ENCODE measurements at regions not wholly inside any gene's neighbourhood (a gene's known extent, or its start where the extent isn't known, plus 50 kb on each side); places are given as distances from the start of the nearest gene placed in this dataset.
"Not testable (repeated sequence)": the region's sequence is repeated elsewhere in the genome, so short reads cannot be mapped to it uniquely, and the experiment has no call there.

DNA sequence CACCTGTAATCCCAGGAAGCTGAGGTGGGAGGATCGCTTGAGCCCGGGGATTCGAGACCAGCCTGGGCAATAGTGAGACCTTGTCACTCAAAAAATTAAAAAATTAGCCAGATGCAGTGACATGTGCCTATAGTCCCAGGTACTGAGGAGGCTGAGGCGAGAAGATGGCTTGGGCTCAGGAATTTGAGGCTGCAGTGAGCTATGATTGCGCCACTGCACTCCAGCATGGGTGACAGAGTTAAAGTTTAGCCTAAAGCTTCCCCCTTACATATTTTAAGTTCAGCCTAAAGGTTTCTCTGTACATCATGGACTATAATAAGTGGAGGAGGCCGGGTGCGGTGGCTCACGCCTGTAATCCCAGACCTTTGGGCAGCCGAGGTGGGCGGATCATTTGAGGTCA lies 70.1 kb downstream of the SPRING1 start:
- FAIRE-seq = no peak
- Histone ChIP-seq H3K4me2 (no peak overlapping the region), H3K4me3 (no peak overlapping the region), H3K9me3 (no peaks in the 10 kb centered on the region), H3K4me1 (peaks cover 9% of the 10 kb centered on the region), H3K27ac (no peak overlapping the region)
- ChIA-PET POLR2A (no interaction called here), CTCF (interaction anchor here (0.8 kb wide), 1 partner anchor 671 kb away, joined by 3 read pairs; no protein-coding TSS in a partner anchor)
- ATAC-seq = no peak
- TF ChIP-seq CBX2 (IDR thresholded peaks at IDR 0.05; ENCODE audit: borderline replicate concordance, low read depth) (no peak), CEBPB (IDR thresholded peaks at IDR 0.05) (peak in 1 of 2 experiments; percentile 38; a peak in 1 of 4 replicates), NPAS2 (CRISPR knock-in tag; IDR thresholded peaks at IDR 0.05; ENCODE audit: borderline replicate concordance) (no peak), RAD21 (conservative IDR thresholded peaks at IDR 0.05 in 1 of 2, IDR thresholded peaks at IDR 0.05 in 1 of 2) (no peak), ESRRA (IDR thresholded peaks at IDR 0.05; ENCODE audit: borderline replicate concordance, low read length) (no peak), BHLHE40 (IDR thresholded peaks at IDR 0.05; ENCODE audit: low read depth, low read length) (no peak), NR3C1 (IDR thresholded peaks at IDR 0.05) (no peak), FOSB (CRISPR knock-in tag; IDR thresholded peaks at IDR 0.05) (no peak), TFCP2L1 (CRISPR knock-in tag; IDR thresholded peaks at IDR 0.05) (no peak)
- DNase-seq (ENCODE audit: low read depth in 1 of 2, low spot score in 1 of 2) = no peak
- 83% methylated on average over 10 of the region's 10 CpGs for WGBS (ENCODE audit: missing lambda C conversion rate)

DNA sequence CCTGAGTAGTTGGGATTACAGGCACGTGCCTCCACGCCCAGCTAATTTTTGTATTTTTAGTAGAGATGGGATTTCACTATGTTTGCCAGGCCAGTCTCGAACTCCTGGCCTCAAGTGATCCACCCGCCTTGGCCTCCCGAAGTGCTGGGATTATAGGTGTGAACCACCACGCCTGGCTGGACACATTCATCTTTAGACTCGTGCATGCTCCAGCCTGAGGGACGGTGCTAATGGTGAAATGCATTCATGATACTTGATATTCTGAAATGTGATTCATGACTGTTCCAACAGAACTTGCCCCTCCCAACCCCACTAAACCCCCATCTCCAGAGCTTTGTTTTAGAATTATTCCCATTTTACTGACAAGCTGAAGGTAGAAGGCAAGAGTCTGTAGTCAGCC lies 71.0 kb downstream of the SPRING1 start:
- 79% methylated on average over 8 of the region's 8 CpGs for WGBS (ENCODE audit: missing lambda C conversion rate)
- peaks cover 12% of the 10 kb centered on the region for H3K4me1 ChIP-seq
- H3K4me3 ChIP-seq; ATAC-seq; H3K9me3 ChIP-seq; H3K27ac ChIP-seq; H3K4me2 ChIP-seq; DNase-seq (ENCODE audit: low read depth in 1 of 2, low spot score in 1 of 2); FAIRE-seq; POLR2A ChIA-PET: not testable (repeated sequence)
- CTCF ChIA-PET = interaction anchor here (0.8 to 1.0 kb wide), 2 partner anchors 11 to 670 kb away, joined by 3 to 4 read pairs; no protein-coding TSS in a partner anchor

DNA sequence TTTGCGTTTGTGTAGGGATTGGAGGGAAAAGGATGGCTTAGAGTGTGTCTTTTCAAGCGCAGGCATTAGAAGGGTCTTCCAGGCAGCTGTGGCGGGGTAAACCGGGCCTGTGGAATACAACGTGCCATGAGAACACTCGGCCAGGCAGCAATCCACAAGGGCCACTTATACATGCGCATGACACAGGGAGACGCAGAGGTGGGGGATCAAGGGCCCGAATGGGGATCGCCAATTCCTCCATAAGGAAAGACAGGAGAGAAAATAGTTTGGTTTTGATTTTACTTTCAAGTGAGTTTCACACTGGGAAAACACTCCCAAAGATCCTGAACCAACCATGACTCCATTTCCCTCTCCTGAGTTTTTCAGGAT lies 71.6 kb downstream of the SPRING1 start:
- TF ChIP-seq HOXB13 (CRISPR knock-in tag; IDR thresholded peaks at IDR 0.05; ENCODE audit: low read depth) (no peak), CHD2 (IDR thresholded peaks at IDR 0.05; ENCODE audit: low read length, partially characterized antibody) (no peak), MAZ (IDR thresholded peaks at IDR 0.05; ENCODE audit: borderline replicate concordance, low read depth, low read length) (no peak), CBX8 (IDR thresholded peaks at IDR 0.05) (no peak), RAD21 (conservative IDR thresholded peaks at IDR 0.05 in 1 of 2, IDR thresholded peaks at IDR 0.05 in 1 of 2) (no peak), KDM1A (IDR thresholded peaks at IDR 0.05; ENCODE audit: low read depth) (no peak)
- TF ChIP-seq, protein P1, sequence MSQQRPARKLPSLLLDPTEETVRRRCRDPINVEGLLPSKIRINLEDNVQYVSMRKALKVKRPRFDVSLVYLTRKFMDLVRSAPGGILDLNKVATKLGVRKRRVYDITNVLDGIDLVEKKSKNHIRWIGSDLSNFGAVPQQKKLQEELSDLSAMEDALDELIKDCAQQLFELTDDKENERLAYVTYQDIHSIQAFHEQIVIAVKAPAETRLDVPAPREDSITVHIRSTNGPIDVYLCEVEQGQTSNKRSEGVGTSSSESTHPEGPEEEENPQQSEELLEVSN (IDR thresholded peaks at IDR 0.05; ENCODE audit: borderline replicate concordance, low read depth) = no peak
- Histone ChIP-seq H3K27ac (no peak overlapping the region), H3K4me1 (peaks cover 12% of the 10 kb centered on the region), H3K4me3 (no peak overlapping the region), H3K4me2 (no peak overlapping the region), H3K9me3 (no peaks in the 10 kb centered on the region)
- ChIA-PET POLR2A (no interaction called here), CTCF (interaction anchor here (0.6 to 1.0 kb wide), 2 partner anchors 11 to 192 kb away, joined by 3 to 4 read pairs; no protein-coding TSS in a partner anchor)
- FAIRE-seq = no peak
- DNase-seq (ENCODE audit: low read depth in 1 of 2, low spot score in 1 of 2) = no peak
- WGBS (ENCODE audit: missing lambda C conversion rate) = 77% methylated on average over 10 of the region's 10 CpGs
- no peak for ATAC-seq

DNA sequence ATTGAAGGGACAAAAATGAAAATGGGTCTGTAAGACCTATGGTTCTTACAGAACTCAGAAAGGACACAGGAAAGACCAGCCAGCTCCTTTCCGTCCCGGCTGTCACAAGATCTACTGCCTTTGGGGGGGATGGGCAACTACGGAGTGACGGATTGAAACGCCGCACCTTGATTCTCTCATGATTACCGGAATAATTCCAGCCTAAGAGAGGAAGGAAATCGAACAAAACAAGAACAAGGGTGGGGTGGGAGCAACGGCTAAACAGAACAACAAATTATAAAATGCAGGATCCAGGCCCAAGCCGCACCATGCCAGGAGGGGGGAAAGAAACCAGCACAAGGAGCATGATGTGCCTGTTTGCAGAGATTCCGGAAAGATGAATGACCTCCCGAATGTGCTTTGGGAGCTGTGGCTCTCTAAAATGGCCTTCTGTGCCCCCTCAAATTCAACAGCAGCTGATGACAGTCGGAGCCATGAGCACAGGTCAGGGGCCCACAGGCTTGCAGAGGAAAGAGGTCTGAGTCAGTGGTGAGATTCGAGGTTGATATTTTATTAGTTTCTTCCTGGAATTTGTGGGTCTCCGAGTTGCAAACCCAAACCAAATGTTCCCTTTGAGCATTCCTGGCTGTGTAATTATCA lies 72.1 kb downstream of the SPRING1 start:
- CTCF ChIA-PET = interaction anchor here (0.6 kb wide), 1 partner anchor 192 kb away, joined by 3 read pairs; no protein-coding TSS in a partner anchor
- no peak overlapping the region for H3K27ac ChIP-seq
- H3K4me2 ChIP-seq = no peak overlapping the region
- WGBS (ENCODE audit: missing lambda C conversion rate) = 83% methylated on average over 15 of the region's 15 CpGs
- TF ChIP-seq JUN (IDR thresholded peaks at IDR 0.05) (no peak), CBX2 (IDR thresholded peaks at IDR 0.05; ENCODE audit: borderline replicate concordance, low read depth) (no peak), JUNB (IDR thresholded peaks at IDR 0.05) (no peak), HDAC2 (IDR thresholded peaks at IDR 0.05) (no peak), ZFP36 (IDR thresholded peaks at IDR 0.05; ENCODE audit: borderline replicate concordance, partially characterized antibody) (no peak), EP300 (IDR thresholded peaks at IDR 0.05) (no peak), ESRRA (IDR thresholded peaks at IDR 0.05; ENCODE audit: borderline replicate concordance, low read length) (no peak), KDM1A (IDR thresholded peaks at IDR 0.05; ENCODE audit: low read depth) (no peak), POLR2AphosphoS2 (conservative IDR thresholded peaks at IDR 0.05; ENCODE audit: low read length) (no peak)
- TF ChIP-seq, protein P2, sequence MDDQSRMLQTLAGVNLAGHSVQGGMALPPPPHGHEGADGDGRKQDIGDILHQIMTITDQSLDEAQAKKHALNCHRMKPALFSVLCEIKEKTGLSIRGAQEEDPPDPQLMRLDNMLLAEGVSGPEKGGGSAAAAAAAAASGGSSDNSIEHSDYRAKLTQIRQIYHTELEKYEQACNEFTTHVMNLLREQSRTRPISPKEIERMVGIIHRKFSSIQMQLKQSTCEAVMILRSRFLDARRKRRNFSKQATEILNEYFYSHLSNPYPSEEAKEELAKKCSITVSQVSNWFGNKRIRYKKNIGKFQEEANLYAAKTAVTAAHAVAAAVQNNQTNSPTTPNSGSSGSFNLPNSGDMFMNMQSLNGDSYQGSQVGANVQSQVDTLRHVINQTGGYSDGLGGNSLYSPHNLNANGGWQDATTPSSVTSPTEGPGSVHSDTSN (IDR thresholded peaks at IDR 0.05) = no peak
- TF ChIP-seq, protein P3, sequence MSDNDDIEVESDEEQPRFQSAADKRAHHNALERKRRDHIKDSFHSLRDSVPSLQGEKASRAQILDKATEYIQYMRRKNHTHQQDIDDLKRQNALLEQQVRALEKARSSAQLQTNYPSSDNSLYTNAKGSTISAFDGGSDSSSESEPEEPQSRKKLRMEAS (IDR thresholded peaks at IDR 0.05) = no peak
- TF ChIP-seq, protein P4, sequence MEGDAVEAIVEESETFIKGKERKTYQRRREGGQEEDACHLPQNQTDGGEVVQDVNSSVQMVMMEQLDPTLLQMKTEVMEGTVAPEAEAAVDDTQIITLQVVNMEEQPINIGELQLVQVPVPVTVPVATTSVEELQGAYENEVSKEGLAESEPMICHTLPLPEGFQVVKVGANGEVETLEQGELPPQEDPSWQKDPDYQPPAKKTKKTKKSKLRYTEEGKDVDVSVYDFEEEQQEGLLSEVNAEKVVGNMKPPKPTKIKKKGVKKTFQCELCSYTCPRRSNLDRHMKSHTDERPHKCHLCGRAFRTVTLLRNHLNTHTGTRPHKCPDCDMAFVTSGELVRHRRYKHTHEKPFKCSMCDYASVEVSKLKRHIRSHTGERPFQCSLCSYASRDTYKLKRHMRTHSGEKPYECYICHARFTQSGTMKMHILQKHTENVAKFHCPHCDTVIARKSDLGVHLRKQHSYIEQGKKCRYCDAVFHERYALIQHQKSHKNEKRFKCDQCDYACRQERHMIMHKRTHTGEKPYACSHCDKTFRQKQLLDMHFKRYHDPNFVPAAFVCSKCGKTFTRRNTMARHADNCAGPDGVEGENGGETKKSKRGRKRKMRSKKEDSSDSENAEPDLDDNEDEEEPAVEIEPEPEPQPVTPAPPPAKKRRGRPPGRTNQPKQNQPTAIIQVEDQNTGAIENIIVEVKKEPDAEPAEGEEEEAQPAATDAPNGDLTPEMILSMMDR (IDR thresholded peaks at IDR 0.05) = no peak
- peaks cover 12% of the 10 kb centered on the region for H3K4me1 ChIP-seq
- no peak overlapping the region for H3K4me3 ChIP-seq
- POLR2A ChIA-PET = no interaction called here
- H3K9me3 ChIP-seq = no peaks in the 10 kb centered on the region
- no peak for ATAC-seq
- DNase-seq (ENCODE audit: low read depth in 1 of 2, low spot score in 1 of 2) = no peak
- FAIRE-seq = no peak
